ENCODE measurements at regions not wholly inside any gene's neighbourhood (a gene's known extent, or its start where the extent isn't known, plus 50 kb on each side); places are given as distances from the start of the nearest gene placed in this dataset.

GRCh38 chr11:128187835-128188234, 399.5 kb downstream of the ETS1 start (continued):
- no peak for TF ChIP-seq CTCF (conservative IDR thresholded peaks at IDR 0.05; ENCODE audit: low read depth in 2 of 2)
- no peak for TF ChIP-seq EZH2phosphoT487 (IDR thresholded peaks at IDR 0.05; ENCODE audit: unreplicated experiment)

GRCh38 chr11:128187377-128187776, 400.0 kb downstream of the ETS1 start:
- ATAC-seq: no peak
- no peak overlapping the region for H3K27ac Mint-ChIP-seq

More at GRCh38 chr11:128187377-128187776, 400.0 kb downstream of the ETS1 start:
- Mint-ChIP-seq H3K36me3 (ENCODE audit: low read depth) (0 out of 3 replicates have a peak, but pooled peaks cover 3% of the 10 kb centered on the region), H3K4me1 (no peaks in the 10 kb centered on the region; the same call in 2 of the 3 replicates), H3K4me3 (no peak overlapping the region), H3K27me3 (ENCODE audit: insufficient read depth, low read depth, poor library complexity) (no peaks in the 10 kb centered on the region), H3K9me3 (peaks cover 30% of the 10 kb centered on the region)
- Histone ChIP-seq H3K36me3 (ENCODE audit: insufficient read depth) (no peaks in the 10 kb centered on the region), H3K4me1 (ENCODE audit: insufficient read depth) (no peaks in the 10 kb centered on the region), H3K27ac (ENCODE audit: low read depth) (no peak overlapping the region), H3K4me3 (no peak overlapping the region), H4K20me1 (replicated peaks; ENCODE audit: insufficient read depth) (no peaks in the 10 kb centered on the region), H2AFZ (no peak overlapping the region), H3K4me2 (no peak overlapping the region), H3K27me3 (ENCODE audit: insufficient read depth) (no peaks in the 10 kb centered on the region), H3K9me2 (ENCODE audit: insufficient read depth) (no peaks in the 10 kb centered on the region), H3F3A (replicated peaks; ENCODE audit: low read depth) (no peaks in the 10 kb centered on the region), H3K79me2 (replicated peaks; ENCODE audit: insufficient read depth) (no peaks in the 10 kb centered on the region)
- TF ChIP-seq ZNF462 (CRISPR knock-in tag; IDR thresholded peaks at IDR 0.05) (no peak), ZNF114 (CRISPR knock-in tag; IDR thresholded peaks at IDR 0.05) (no peak), EZH2phosphoT487 (IDR thresholded peaks at IDR 0.05; ENCODE audit: unreplicated experiment) (no peak), STAT1 (IDR thresholded peaks at IDR 0.05; ENCODE audit: unreplicated experiment) (no peak), EZH2 (IDR thresholded peaks at IDR 0.05; ENCODE audit: low read depth, unreplicated experiment) (no peak), JUNB (IDR thresholded peaks at IDR 0.05; ENCODE audit: unreplicated experiment) (no peak), POLR2AphosphoS5 (IDR thresholded peaks at IDR 0.05; ENCODE audit: low read depth) (no peak)
- no peak for DNase-seq (ENCODE audit: low spot score)

Data from GM23338 (cell line).